SK-N-SH treated with all-trans-retinoic acid at 6 μM for 48 hours (cell line): ENCODE measurements at regions not wholly inside any gene's neighbourhood (a gene's known extent, or its start where the extent isn't known, plus 50 kb on each side); places are given as distances from the start of the nearest gene placed in this dataset.

Source experiments
- ATAC-seq: fragments of 200-7000 bp; cut with Tn5 transposase; 3 replicates; pipeline ENCODE4 v1.9.1; 2020; ENCODE audit warnings: mild to moderate bottlenecking, moderate library complexity
- ARNTL ChIP-seq: fragments of 450-650 bp; formaldehyde crosslinking; IDR thresholded peaks from 2 replicates; pipeline ENCODE4 v1.5.0; 2020; ENCODE audit warnings: low read depth, mild to moderate bottlenecking, moderate library complexity, borderline replicate concordance
- BACH2 ChIP-seq: fragments of 250-450 bp; sonication (Bioruptor Pico); IDR thresholded peaks from 2 replicates; pipeline ENCODE4 v1.9.0; 2021; ENCODE audit warnings: mild to moderate bottlenecking, borderline replicate concordance
- CSDC2 ChIP-seq: fragments of 250-450 bp; sonication (Bioruptor Pico); IDR thresholded peaks from 2 replicates; pipeline ENCODE4 v1.5.0; 2020; ENCODE audit warnings: mild to moderate bottlenecking, moderate library complexity
- ESRRG ChIP-seq: fragments of 250-450 bp; sonication (Bioruptor Pico); IDR thresholded peaks from 2 replicates; pipeline ENCODE4 v1.6.1; 2021; ENCODE audit warnings: mild to moderate bottlenecking
- GLIS3 ChIP-seq: fragments of 250-450 bp; sonication (Bioruptor Pico); IDR thresholded peaks from 2 replicates; pipeline ENCODE4 v1.5.0; 2020; ENCODE audit warnings: mild to moderate bottlenecking, moderate library complexity
- OSR1 ChIP-seq: fragments of 250-450 bp; sonication (Bioruptor Pico); IDR thresholded peaks from 2 replicates; pipeline ENCODE4 v1.8.0; 2022; ENCODE audit warnings: moderate library complexity, mild to moderate bottlenecking, inconsistent platforms
- TOX ChIP-seq: fragments of 250-450 bp; sonication (Bioruptor Pico); IDR thresholded peaks from 2 replicates; pipeline ENCODE4 v1.8.0; 2021; ENCODE audit warnings: mild to moderate bottlenecking, moderate library complexity, borderline replicate concordance
- ZC3H10 ChIP-seq: fragments of 250-450 bp; sonication (Bioruptor Pico); IDR thresholded peaks from 2 replicates; pipeline ENCODE4 v1.5.1; 2021; ENCODE audit warnings: mild to moderate bottlenecking, moderate library complexity
- TF ChIP-seq, protein P1 (sequence below): fragments of 250-450 bp; sonication (Bioruptor Pico); IDR thresholded peaks from 2 replicates; pipeline ENCODE4 v1.8.0; 2020; ENCODE audit warnings: mild to moderate bottlenecking, moderate library complexity, borderline replicate concordance
- TF ChIP-seq, protein P2 (sequence below): fragments of 250-450 bp; sonication (Bioruptor Pico); IDR thresholded peaks from 2 replicates; pipeline ENCODE4 v1.8.0; 2021; ENCODE audit warnings: low read depth, mild to moderate bottlenecking, moderate library complexity, borderline replicate concordance
- TF ChIP-seq, protein P3 (sequence below): fragments of 250-450 bp; sonication (Bioruptor Pico); IDR thresholded peaks from 2 replicates; pipeline ENCODE4 v1.5.1; 2021; ENCODE audit warnings: mild to moderate bottlenecking, moderate library complexity
- TF ChIP-seq, protein P4 (sequence below): fragments of 250-450 bp; sonication (Bioruptor Pico); IDR thresholded peaks from 2 replicates; pipeline ENCODE4 v1.5.0; 2020; ENCODE audit warnings: mild to moderate bottlenecking, moderate library complexity
- TF ChIP-seq, protein P5 (sequence below): fragments of 250-450 bp; sonication (Bioruptor Pico); IDR thresholded peaks from 2 replicates; pipeline ENCODE4 v1.5.1; 2020; ENCODE audit warnings: low read depth, mild to moderate bottlenecking, moderate library complexity

DNA sequence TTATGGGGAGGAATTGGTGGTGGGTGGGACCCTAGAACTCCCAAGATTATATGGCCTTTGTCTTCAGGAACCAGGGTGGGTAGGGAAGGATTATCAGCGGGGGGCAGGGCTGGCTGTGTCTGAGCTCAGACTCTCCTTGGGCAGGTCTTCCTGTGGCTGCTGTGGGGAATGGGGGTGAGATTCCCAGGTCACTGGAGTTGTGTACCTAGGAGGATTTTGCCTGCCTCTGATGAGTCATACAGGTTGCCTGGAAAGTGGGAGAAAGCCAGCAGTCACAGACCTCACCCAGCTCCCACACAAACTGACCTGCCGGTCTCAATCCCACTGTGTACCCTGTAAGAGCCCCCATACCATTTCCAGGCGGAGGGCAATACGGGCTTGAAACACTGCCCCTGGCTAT is 209.9 kb upstream of the CNTN3 start:
- TF ChIP-seq GLIS3 (CRISPR knock-in tag) (no peak), OSR1 (no peak), TOX (CRISPR knock-in tag) (no peak), ARNTL (no peak)
- no peak for ATAC-seq

DNA sequence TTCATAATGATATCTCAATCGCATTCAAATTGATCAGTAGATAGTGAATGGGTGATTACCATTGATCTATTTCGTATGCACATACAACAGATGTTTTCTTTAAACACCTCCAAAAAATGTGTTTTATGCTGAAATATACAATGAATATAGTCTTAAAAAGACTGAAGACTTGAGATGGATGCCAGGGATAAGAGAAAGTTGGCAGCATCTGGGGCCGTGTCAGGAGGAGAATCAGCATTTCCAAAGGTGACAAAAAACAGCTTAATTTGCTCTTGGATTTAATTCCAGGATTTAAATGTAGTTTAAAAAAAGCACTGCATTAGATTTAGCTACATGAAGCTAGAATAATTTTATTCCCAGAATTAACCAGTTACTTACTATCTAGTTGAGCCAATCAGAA is 199.7 kb upstream of the CNTN3 start:
- ATAC-seq, result no peak

DNA sequence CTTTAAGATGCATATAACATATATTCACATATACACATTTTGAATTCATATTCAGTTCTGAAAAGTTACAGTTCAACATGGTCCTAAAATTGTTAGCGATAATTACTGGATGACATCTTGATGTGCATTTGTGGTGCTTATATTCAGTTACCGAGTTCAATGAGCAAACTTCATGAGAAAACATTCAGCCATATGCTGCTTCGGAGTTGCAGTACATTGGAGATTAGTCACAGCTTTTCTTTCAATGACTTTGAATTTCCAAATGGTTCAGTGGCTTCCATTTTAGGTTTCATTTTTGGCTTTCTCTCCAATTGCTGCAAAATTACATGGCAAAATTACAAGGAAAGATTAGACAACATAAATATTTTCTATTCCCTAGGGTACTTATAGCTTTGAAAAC is 198.3 kb upstream of the CNTN3 start:
- ATAC-seq, result no peak
- no peak for TF ChIP-seq BACH2 (CRISPR knock-in tag)
- TF ChIP-seq ESRRG (CRISPR knock-in tag), result no peak
- TF ChIP-seq, all 23 proteins: peak for 0

More for the DNA sequence above, 199.7 kb upstream of the CNTN3 start:
- TF ChIP-seq CSDC2, result no peak
- TF ChIP-seq ESRRG (CRISPR knock-in tag), result no peak
- TF ChIP-seq ZC3H10 (CRISPR knock-in tag), result no peak
- no peak for TF ChIP-seq GLIS3 (CRISPR knock-in tag)
- TF ChIP-seq, protein P1, sequence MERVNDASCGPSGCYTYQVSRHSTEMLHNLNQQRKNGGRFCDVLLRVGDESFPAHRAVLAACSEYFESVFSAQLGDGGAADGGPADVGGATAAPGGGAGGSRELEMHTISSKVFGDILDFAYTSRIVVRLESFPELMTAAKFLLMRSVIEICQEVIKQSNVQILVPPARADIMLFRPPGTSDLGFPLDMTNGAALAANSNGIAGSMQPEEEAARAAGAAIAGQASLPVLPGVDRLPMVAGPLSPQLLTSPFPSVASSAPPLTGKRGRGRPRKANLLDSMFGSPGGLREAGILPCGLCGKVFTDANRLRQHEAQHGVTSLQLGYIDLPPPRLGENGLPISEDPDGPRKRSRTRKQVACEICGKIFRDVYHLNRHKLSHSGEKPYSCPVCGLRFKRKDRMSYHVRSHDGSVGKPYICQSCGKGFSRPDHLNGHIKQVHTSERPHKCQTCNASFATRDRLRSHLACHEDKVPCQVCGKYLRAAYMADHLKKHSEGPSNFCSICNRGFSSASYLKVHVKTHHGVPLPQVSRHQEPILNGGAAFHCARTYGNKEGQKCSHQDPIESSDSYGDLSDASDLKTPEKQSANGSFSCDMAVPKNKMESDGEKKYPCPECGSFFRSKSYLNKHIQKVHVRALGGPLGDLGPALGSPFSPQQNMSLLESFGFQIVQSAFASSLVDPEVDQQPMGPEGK (CRISPR knock-in tag), result no peak
- TF ChIP-seq, protein P2, sequence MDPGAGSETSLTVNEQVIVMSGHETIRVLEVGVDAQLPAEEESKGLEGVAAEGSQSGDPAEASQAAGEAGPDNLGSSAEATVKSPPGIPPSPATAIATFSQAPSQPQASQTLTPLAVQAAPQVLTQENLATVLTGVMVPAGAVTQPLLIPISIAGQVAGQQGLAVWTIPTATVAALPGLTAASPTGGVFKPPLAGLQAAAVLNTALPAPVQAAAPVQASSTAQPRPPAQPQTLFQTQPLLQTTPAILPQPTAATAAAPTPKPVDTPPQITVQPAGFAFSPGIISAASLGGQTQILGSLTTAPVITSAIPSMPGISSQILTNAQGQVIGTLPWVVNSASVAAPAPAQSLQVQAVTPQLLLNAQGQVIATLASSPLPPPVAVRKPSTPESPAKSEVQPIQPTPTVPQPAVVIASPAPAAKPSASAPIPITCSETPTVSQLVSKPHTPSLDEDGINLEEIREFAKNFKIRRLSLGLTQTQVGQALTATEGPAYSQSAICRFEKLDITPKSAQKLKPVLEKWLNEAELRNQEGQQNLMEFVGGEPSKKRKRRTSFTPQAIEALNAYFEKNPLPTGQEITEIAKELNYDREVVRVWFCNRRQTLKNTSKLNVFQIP (CRISPR knock-in tag), result no peak
- TF ChIP-seq, protein P3, sequence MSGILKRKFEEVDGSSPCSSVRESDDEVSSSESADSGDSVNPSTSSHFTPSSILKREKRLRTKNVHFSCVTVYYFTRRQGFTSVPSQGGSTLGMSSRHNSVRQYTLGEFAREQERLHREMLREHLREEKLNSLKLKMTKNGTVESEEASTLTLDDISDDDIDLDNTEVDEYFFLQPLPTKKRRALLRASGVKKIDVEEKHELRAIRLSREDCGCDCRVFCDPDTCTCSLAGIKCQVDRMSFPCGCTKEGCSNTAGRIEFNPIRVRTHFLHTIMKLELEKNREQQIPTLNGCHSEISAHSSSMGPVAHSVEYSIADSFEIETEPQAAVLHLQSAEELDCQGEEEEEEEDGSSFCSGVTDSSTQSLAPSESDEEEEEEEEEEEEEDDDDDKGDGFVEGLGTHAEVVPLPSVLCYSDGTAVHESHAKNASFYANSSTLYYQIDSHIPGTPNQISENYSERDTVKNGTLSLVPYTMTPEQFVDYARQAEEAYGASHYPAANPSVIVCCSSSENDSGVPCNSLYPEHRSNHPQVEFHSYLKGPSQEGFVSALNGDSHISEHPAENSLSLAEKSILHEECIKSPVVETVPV (CRISPR knock-in tag), result no peak

DNA sequence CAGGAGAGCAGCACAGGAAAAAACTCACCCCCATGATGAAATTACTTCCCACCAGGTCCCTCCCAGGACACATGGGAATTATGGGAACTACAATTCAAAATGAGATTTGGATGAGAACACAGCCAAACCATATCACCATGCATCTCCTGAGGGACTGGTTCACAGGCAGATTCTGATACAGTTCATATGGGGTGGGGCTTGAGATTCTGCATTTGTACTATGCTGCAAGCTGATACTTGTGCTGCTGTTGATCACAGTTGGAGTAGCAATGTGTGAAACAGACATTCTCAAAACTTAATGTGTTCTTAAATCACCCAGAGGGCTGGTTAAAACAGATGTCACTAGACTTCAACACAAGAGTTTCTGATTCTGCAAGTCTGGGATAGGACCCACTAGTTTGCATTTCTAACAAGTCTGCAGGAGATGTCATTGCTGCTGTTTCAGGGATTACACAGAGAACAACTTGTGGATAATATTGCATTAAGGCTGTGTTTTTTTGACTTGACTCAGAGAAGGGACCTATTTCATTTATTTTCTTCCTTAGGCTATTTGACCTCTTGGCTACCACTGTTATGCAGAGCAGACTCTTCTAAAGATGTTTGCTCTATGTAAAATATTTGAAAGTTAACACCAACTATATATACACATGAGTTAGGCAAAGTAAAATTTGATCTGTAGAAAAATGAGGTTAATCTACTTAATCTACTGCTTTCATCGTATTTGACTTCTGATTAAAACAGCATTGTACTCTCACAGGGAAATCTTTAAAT is 194.2 kb upstream of the CNTN3 start:
- TF ChIP-seq, protein P1 (CRISPR knock-in tag), result no peak
- TF ChIP-seq, protein P4, sequence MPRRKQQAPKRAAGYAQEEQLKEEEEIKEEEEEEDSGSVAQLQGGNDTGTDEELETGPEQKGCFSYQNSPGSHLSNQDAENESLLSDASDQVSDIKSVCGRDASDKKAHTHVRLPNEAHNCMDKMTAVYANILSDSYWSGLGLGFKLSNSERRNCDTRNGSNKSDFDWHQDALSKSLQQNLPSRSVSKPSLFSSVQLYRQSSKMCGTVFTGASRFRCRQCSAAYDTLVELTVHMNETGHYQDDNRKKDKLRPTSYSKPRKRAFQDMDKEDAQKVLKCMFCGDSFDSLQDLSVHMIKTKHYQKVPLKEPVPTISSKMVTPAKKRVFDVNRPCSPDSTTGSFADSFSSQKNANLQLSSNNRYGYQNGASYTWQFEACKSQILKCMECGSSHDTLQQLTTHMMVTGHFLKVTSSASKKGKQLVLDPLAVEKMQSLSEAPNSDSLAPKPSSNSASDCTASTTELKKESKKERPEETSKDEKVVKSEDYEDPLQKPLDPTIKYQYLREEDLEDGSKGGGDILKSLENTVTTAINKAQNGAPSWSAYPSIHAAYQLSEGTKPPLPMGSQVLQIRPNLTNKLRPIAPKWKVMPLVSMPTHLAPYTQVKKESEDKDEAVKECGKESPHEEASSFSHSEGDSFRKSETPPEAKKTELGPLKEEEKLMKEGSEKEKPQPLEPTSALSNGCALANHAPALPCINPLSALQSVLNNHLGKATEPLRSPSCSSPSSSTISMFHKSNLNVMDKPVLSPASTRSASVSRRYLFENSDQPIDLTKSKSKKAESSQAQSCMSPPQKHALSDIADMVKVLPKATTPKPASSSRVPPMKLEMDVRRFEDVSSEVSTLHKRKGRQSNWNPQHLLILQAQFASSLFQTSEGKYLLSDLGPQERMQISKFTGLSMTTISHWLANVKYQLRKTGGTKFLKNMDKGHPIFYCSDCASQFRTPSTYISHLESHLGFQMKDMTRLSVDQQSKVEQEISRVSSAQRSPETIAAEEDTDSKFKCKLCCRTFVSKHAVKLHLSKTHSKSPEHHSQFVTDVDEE (CRISPR knock-in tag), result no peak
- TF ChIP-seq GLIS3 (CRISPR knock-in tag), result no peak
- TF ChIP-seq, protein P5, sequence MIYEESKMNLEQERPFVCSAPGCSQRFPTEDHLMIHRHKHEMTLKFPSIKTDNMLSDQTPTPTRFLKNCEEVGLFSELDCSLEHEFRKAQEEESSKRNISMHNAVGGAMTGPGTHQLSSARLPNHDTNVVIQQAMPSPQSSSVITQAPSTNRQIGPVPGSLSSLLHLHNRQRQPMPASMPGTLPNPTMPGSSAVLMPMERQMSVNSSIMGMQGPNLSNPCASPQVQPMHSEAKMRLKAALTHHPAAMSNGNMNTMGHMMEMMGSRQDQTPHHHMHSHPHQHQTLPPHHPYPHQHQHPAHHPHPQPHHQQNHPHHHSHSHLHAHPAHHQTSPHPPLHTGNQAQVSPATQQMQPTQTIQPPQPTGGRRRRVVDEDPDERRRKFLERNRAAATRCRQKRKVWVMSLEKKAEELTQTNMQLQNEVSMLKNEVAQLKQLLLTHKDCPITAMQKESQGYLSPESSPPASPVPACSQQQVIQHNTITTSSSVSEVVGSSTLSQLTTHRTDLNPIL (CRISPR knock-in tag), result no peak
- no peak for TF ChIP-seq OSR1
- TF ChIP-seq, all 23 proteins: peak for 0
- ATAC-seq, result no peak
